PFSK-1 (cell line): ENCODE measurements at regions not wholly inside any gene's neighbourhood (a gene's known extent, or its start where the extent isn't known, plus 50 kb on each side); places are given as distances from the start of the nearest gene placed in this dataset.

ENCODE experiments used
- POLR2AphosphoS5 ChIP-seq: IDR thresholded peaks from 2 replicates; pipeline ENCODE4 v1.6.1; 2012; ENCODE audit warnings: low read depth, mild to moderate bottlenecking, control low read depth, low read length, moderate library complexity
- TF ChIP-seq, protein P1 (sequence below), 2 experiments: IDR thresholded peaks; 2 replicates each; pipeline versions ENCODE4 v1.6.1 to v1.8.0; 2011 to 2012; ENCODE audit warnings: low read depth in 2 of 2, low read length in 2 of 2, control low read depth in 1 of 2, inconsistent platforms in 1 of 2, mild to moderate bottlenecking in 1 of 2, moderate library complexity in 1 of 2; ENCODE audit not compliant: insufficient read depth in 1 of 2

DNA sequence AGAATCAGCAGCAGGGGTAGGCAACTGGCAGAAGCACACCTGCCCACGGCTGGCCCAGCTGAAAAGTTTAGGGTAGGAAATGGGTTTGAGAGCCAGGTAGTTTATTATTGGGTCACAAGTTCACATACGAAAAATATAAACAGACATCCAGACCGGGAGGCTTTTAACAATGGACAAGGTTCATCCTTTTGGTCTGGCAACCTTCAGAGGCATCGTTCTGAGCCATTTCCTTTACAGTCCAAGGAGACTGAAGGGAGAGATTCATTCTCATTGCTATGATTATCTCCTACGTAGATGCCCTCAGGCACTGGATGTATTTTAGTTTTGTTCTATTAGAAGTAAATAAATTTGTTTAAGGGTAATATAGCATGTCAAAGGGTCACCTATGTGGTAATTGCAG, 248.0 kb upstream of the THBS1 start:
- TF ChIP-seq POLR2AphosphoS5: no peak
- TF ChIP-seq, protein P1, sequence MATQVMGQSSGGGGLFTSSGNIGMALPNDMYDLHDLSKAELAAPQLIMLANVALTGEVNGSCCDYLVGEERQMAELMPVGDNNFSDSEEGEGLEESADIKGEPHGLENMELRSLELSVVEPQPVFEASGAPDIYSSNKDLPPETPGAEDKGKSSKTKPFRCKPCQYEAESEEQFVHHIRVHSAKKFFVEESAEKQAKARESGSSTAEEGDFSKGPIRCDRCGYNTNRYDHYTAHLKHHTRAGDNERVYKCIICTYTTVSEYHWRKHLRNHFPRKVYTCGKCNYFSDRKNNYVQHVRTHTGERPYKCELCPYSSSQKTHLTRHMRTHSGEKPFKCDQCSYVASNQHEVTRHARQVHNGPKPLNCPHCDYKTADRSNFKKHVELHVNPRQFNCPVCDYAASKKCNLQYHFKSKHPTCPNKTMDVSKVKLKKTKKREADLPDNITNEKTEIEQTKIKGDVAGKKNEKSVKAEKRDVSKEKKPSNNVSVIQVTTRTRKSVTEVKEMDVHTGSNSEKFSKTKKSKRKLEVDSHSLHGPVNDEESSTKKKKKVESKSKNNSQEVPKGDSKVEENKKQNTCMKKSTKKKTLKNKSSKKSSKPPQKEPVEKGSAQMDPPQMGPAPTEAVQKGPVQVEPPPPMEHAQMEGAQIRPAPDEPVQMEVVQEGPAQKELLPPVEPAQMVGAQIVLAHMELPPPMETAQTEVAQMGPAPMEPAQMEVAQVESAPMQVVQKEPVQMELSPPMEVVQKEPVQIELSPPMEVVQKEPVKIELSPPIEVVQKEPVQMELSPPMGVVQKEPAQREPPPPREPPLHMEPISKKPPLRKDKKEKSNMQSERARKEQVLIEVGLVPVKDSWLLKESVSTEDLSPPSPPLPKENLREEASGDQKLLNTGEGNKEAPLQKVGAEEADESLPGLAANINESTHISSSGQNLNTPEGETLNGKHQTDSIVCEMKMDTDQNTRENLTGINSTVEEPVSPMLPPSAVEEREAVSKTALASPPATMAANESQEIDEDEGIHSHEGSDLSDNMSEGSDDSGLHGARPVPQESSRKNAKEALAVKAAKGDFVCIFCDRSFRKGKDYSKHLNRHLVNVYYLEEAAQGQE (IDR thresholded peaks at IDR 0.05; ENCODE audit: insufficient read depth in 1 of 2, low read depth in 2 of 2, low read length in 2 of 2): no peak
